ENCODE measurements at regions not wholly inside any gene's neighbourhood (a gene's known extent, or its start where the extent isn't known, plus 50 kb on each side); places are given as distances from the start of the nearest gene placed in this dataset.

DNA sequence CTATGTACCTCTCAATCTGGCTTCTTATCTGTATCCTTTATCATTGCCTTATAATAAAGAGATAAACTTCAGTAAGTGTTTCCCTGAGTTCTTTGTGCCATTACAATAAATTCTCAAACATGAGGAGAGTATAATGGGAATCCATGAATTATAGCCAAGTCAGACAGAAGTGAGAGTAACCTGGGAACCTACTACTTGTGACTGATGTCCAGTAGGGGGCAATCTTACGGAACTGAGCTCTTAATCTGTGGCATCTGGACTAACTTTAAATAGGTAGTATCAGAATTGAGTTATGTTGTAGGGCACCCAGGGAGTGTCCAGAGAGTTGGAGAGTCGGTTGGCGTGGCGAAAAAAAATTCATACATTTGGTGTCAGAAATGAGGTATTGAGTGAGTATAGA, 542.6 kb downstream of the ZBBX start:
- CTCF ChIA-PET = interaction anchor here (0.6 to 1.5 kb wide), 2 partner anchors 12 to 35 kb away, joined by 3 to 4 read pairs; no protein-coding TSS in a partner anchor
- DNase-seq (ENCODE audit: low read depth in 1 of 2, low spot score in 1 of 2) = peak in 1 of 2 experiments; percentile 6

DNA sequence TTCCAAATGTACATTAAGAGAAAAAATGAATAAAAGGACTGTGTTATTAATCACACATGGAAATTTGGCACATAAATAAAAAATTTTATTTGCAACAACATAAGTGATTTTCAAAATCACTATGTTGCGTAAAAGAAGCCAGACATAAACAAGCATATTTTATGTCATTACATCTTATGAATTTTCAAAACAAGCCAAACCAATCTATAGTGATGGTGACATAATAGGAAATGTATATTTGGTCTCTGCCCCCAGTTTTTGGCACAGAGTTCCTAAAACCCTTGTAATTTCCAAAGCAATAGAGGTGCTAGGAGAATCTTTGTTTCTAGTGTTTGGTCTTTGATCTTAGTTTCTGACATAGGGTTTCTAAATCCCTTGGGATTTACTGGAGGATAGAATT, 543.3 kb downstream of the ZBBX start:
- Histone ChIP-seq H3K9me3 (no peaks in the 10 kb centered on the region), H3K4me3 (no peak overlapping the region), H3K4me1 (no peaks in the 10 kb centered on the region), H3K4me2 (no peak overlapping the region), H3K27ac (no peak overlapping the region)
- TF ChIP-seq HOXB13 (CRISPR knock-in tag; IDR thresholded peaks at IDR 0.05; ENCODE audit: low read depth) (no peak), CEBPB (IDR thresholded peaks at IDR 0.05) (no peak), HOXB5 (CRISPR knock-in tag; IDR thresholded peaks at IDR 0.05) (no peak), ESRRA (IDR thresholded peaks at IDR 0.05; ENCODE audit: borderline replicate concordance, low read length) (no peak), JUN (IDR thresholded peaks at IDR 0.05) (no peak), CHD4 (IDR thresholded peaks at IDR 0.05; ENCODE audit: borderline replicate concordance) (no peak), TFCP2L1 (CRISPR knock-in tag; IDR thresholded peaks at IDR 0.05) (no peak), JUNB (IDR thresholded peaks at IDR 0.05) (no peak), ZFP36 (IDR thresholded peaks at IDR 0.05; ENCODE audit: borderline replicate concordance, partially characterized antibody) (no peak), EHF (CRISPR knock-in tag; IDR thresholded peaks at IDR 0.05) (no peak)
- TF ChIP-seq, protein P1, sequence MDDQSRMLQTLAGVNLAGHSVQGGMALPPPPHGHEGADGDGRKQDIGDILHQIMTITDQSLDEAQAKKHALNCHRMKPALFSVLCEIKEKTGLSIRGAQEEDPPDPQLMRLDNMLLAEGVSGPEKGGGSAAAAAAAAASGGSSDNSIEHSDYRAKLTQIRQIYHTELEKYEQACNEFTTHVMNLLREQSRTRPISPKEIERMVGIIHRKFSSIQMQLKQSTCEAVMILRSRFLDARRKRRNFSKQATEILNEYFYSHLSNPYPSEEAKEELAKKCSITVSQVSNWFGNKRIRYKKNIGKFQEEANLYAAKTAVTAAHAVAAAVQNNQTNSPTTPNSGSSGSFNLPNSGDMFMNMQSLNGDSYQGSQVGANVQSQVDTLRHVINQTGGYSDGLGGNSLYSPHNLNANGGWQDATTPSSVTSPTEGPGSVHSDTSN (IDR thresholded peaks at IDR 0.05) = no peak
- TF ChIP-seq, protein P2, sequence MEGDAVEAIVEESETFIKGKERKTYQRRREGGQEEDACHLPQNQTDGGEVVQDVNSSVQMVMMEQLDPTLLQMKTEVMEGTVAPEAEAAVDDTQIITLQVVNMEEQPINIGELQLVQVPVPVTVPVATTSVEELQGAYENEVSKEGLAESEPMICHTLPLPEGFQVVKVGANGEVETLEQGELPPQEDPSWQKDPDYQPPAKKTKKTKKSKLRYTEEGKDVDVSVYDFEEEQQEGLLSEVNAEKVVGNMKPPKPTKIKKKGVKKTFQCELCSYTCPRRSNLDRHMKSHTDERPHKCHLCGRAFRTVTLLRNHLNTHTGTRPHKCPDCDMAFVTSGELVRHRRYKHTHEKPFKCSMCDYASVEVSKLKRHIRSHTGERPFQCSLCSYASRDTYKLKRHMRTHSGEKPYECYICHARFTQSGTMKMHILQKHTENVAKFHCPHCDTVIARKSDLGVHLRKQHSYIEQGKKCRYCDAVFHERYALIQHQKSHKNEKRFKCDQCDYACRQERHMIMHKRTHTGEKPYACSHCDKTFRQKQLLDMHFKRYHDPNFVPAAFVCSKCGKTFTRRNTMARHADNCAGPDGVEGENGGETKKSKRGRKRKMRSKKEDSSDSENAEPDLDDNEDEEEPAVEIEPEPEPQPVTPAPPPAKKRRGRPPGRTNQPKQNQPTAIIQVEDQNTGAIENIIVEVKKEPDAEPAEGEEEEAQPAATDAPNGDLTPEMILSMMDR (IDR thresholded peaks at IDR 0.05) = no peak
- FAIRE-seq (no peak), ATAC-seq (no peak), DNase-seq (ENCODE audit: low read depth in 1 of 2, low spot score in 1 of 2) (no peak)
- 93% methylated on average over 1 of the region's 1 CpG for WGBS (ENCODE audit: missing lambda C conversion rate)
- ChIA-PET POLR2A (no interaction called here), CTCF (interaction anchor here (1.5 kb wide), 1 partner anchor 13 kb away, joined by 3 read pairs; no protein-coding TSS in a partner anchor)

More for the DNA sequence above, 542.6 kb downstream of the ZBBX start:
- H3K27ac ChIP-seq = no peak overlapping the region
- H3K4me2 ChIP-seq = no peak overlapping the region
- POLR2A ChIA-PET = no interaction called here
- H3K4me1 ChIP-seq = no peaks in the 10 kb centered on the region
- H3K9me3 ChIP-seq = no peaks in the 10 kb centered on the region
- FAIRE-seq = no peak
- H3K4me3 ChIP-seq = no peak overlapping the region
- TF ChIP-seq, protein P3, sequence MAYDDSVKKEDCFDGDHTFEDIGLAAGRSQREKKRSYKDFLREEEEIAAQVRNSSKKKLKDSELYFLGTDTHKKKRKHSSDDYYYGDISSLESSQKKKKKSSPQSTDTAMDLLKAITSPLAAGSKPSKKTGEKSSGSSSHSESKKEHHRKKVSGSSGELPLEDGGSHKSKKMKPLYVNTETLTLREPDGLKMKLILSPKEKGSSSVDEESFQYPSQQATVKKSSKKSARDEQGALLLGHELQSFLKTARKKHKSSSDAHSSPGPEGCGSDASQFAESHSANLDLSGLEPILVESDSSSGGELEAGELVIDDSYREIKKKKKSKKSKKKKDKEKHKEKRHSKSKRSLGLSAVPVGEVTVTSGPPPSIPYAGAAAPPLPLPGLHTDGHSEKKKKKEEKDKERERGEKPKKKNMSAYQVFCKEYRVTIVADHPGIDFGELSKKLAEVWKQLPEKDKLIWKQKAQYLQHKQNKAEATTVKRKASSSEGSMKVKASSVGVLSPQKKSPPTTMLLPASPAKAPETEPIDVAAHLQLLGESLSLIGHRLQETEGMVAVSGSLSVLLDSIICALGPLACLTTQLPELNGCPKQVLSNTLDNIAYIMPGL (CRISPR knock-in tag; IDR thresholded peaks at IDR 0.05; ENCODE audit: borderline replicate concordance) = no peak
- TF ChIP-seq SREBF2 (IDR thresholded peaks at IDR 0.05) (no peak), RAD21 (conservative IDR thresholded peaks at IDR 0.05 in 1 of 2, IDR thresholded peaks at IDR 0.05 in 1 of 2) (no peak), HEYL (CRISPR knock-in tag; IDR thresholded peaks at IDR 0.05) (no peak), MAZ (IDR thresholded peaks at IDR 0.05; ENCODE audit: borderline replicate concordance, low read depth, low read length) (no peak), KDM5A (IDR thresholded peaks at IDR 0.05) (no peak), EP300 (IDR thresholded peaks at IDR 0.05) (no peak), CEBPB (IDR thresholded peaks at IDR 0.05) (no peak), JUNB (IDR thresholded peaks at IDR 0.05) (no peak)
- TF ChIP-seq, protein P4, sequence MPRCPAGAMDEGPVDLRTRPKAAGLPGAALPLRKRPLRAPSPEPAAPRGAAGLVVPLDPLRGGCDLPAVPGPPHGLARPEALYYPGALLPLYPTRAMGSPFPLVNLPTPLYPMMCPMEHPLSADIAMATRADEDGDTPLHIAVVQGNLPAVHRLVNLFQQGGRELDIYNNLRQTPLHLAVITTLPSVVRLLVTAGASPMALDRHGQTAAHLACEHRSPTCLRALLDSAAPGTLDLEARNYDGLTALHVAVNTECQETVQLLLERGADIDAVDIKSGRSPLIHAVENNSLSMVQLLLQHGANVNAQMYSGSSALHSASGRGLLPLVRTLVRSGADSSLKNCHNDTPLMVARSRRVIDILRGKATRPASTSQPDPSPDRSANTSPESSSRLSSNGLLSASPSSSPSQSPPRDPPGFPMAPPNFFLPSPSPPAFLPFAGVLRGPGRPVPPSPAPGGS (IDR thresholded peaks at IDR 0.05) = no peak
- TF ChIP-seq, protein P5, sequence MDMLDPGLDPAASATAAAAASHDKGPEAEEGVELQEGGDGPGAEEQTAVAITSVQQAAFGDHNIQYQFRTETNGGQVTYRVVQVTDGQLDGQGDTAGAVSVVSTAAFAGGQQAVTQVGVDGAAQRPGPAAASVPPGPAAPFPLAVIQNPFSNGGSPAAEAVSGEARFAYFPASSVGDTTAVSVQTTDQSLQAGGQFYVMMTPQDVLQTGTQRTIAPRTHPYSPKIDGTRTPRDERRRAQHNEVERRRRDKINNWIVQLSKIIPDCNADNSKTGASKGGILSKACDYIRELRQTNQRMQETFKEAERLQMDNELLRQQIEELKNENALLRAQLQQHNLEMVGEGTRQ (IDR thresholded peaks at IDR 0.05) = no peak
- TF ChIP-seq, protein P6, sequence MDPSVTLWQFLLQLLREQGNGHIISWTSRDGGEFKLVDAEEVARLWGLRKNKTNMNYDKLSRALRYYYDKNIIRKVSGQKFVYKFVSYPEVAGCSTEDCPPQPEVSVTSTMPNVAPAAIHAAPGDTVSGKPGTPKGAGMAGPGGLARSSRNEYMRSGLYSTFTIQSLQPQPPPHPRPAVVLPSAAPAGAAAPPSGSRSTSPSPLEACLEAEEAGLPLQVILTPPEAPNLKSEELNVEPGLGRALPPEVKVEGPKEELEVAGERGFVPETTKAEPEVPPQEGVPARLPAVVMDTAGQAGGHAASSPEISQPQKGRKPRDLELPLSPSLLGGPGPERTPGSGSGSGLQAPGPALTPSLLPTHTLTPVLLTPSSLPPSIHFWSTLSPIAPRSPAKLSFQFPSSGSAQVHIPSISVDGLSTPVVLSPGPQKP (IDR thresholded peaks at IDR 0.05; ENCODE audit: low read depth, low read length) = no peak
- 66% methylated on average over 4 of the region's 4 CpGs for WGBS (ENCODE audit: missing lambda C conversion rate)
- no peak for ATAC-seq
